Activated CD4-positive, alpha-beta T cell treated with anti-CD3 and anti-CD28 coated beads for 36 hours (primary cell): ENCODE measurements at regions not wholly inside any gene's neighbourhood (a gene's known extent, or its start where the extent isn't known, plus 50 kb on each side); places are given as distances from the start of the nearest gene placed in this dataset.
"Not testable (repeated sequence)": the region's sequence is repeated elsewhere in the genome, so short reads cannot be mapped to it uniquely, and the experiment has no call there.

Experiments used
- ATAC-seq: fragments of 200-7000 bp; cut with Tn5 transposase; one replicate; pipeline ENCODE4 v1.10.0; 2021; ENCODE audit warnings: mild to moderate bottlenecking, moderate library complexity
- CTCF ChIA-PET: fragments of 350-600 bp; sonication (Branson Sonifier 250); formaldehyde crosslinking; loops from one replicate; lab custom pipeline; 2021; ENCODE audit warnings: antibody characterized with exemption; lab: Charles Lee
- POLR2A ChIA-PET: fragments of 350-600 bp; sonication (Branson Sonifier 250); formaldehyde crosslinking; loops from one replicate; lab custom pipeline; 2021; ENCODE audit warnings: antibody characterized with exemption, inconsistent platforms; lab: Charles Lee
- DNase-seq: peaks from one replicate; pipeline ENCODE4 v3.0.0-alpha.2; 2020
- H3K27ac Mint-ChIP-seq: one replicate; pipeline ENCODE4 v1.8.0; 2021; ENCODE audit warnings: mixed read lengths
- H3K27me3 Mint-ChIP-seq: one replicate; pipeline ENCODE4 v1.8.0; 2021; ENCODE audit warnings: mixed read lengths
- H3K36me3 Mint-ChIP-seq: one replicate; pipeline ENCODE4 v1.8.0; 2021; ENCODE audit warnings: low read depth, mixed read lengths
- H3K4me1 Mint-ChIP-seq: one replicate; pipeline ENCODE4 v1.8.0; 2021; ENCODE audit warnings: mixed read lengths
- H3K4me3 Mint-ChIP-seq: one replicate; pipeline ENCODE4 v1.8.0; 2021; ENCODE audit warnings: mild to moderate bottlenecking, moderate library complexity, mixed read lengths
- H3K9me3 Mint-ChIP-seq: one replicate; pipeline ENCODE4 v1.8.0; 2021; ENCODE audit warnings: low read depth, mixed read lengths
- intact Hi-C, 2 experiments: fragments of 100-400 bp; cut with DNase I in 1 of 2; cut with micrococcal nuclease in 1 of 2; formaldehyde crosslinking; loops; one replicate each; pipeline versions ENCODE4 v1.14.2 to v1.15.1; 2022 to 2024; cut with DNase I, micrococcal nuclease

GRCh38 chr11:23861615-23862014, 635.2 kb upstream of the LUZP2 start:
- ChIA-PET POLR2A (no interaction called here), CTCF (no interaction called here)
- Mint-ChIP-seq H3K27me3 (no peaks in the 10 kb centered on the region), H3K27ac (no peak overlapping the region), H3K4me1 (no peaks in the 10 kb centered on the region), H3K4me3 (no peak overlapping the region), H3K36me3 (no peaks in the 10 kb centered on the region), H3K9me3 (peaks cover 8% of the 10 kb centered on the region)
- DNase-seq (no peak), ATAC-seq (no peak)
- intact Hi-C loops: no loop called here

GRCh38 chr11:23865341-23865975, 631.4 kb upstream of the LUZP2 start:
- ChIA-PET CTCF (no interaction called here), POLR2A (no interaction called here)
- intact Hi-C loops: no loop called here
- no peak for ATAC-seq
- no peaks in the 10 kb centered on the region for H3K27me3 Mint-ChIP-seq
- no peak overlapping the region for H3K4me3 Mint-ChIP-seq
- DNase-seq: no peak
- peaks cover 16% of the 10 kb centered on the region for H3K9me3 Mint-ChIP-seq
- H3K27ac Mint-ChIP-seq: no peak overlapping the region
- no peaks in the 10 kb centered on the region for H3K36me3 Mint-ChIP-seq
- no peaks in the 10 kb centered on the region for H3K4me1 Mint-ChIP-seq

GRCh38 chr11:23866641-23867040, 630.2 kb upstream of the LUZP2 start:
- H3K4me3 Mint-ChIP-seq: no peak overlapping the region
- ChIA-PET CTCF (no interaction called here), POLR2A (no interaction called here)
- H3K9me3 Mint-ChIP-seq: peaks cover 18% of the 10 kb centered on the region
- H3K27ac Mint-ChIP-seq: no peak overlapping the region
- no peaks in the 10 kb centered on the region for H3K4me1 Mint-ChIP-seq
- DNase-seq (no peak), ATAC-seq (no peak)
- intact Hi-C loops: no loop called here
- no peaks in the 10 kb centered on the region for H3K36me3 Mint-ChIP-seq
- no peaks in the 10 kb centered on the region for H3K27me3 Mint-ChIP-seq

- CTCF ChIA-PET: no interaction called here
- no peaks in the 10 kb centered on the region for H3K27me3 Mint-ChIP-seq
- peaks cover 13% of the 10 kb centered on the region for H3K9me3 Mint-ChIP-seq
- intact Hi-C loops: no loop called here
- DNase-seq (no peak), ATAC-seq (no peak)
- no peaks in the 10 kb centered on the region for H3K4me1 Mint-ChIP-seq
- H3K4me3 Mint-ChIP-seq: no peak overlapping the region
- POLR2A ChIA-PET: no interaction called here
- H3K27ac Mint-ChIP-seq: no peak overlapping the region
- no peaks in the 10 kb centered on the region for H3K36me3 Mint-ChIP-seq
Observed at GRCh38 chr11:23869671-23870070, 627.2 kb upstream of the LUZP2 start.

- POLR2A ChIA-PET: no interaction called here
Observed at GRCh38 chr11:23873406-23873805, 623.4 kb upstream of the LUZP2 start.

GRCh38 chr11:23875176-23875850, 621.5 kb upstream of the LUZP2 start:
- Mint-ChIP-seq H3K9me3 (peaks cover 4% of the 10 kb centered on the region), H3K27me3 (no peaks in the 10 kb centered on the region), H3K4me3 (no peak overlapping the region), H3K4me1 (no peaks in the 10 kb centered on the region), H3K27ac (no peak overlapping the region), H3K36me3 (no peaks in the 10 kb centered on the region)
- CTCF ChIA-PET: no interaction called here
- no peak for ATAC-seq
- POLR2A ChIA-PET: no interaction called here
- intact Hi-C loops: no loop called here
- DNase-seq: no peak

More at GRCh38 chr11:23873406-23873805, 623.4 kb upstream of the LUZP2 start:
- Mint-ChIP-seq H3K27me3 (no peaks in the 10 kb centered on the region), H3K27ac (no peak overlapping the region), H3K4me3 (no peak overlapping the region), H3K9me3 (peaks cover 8% of the 10 kb centered on the region), H3K4me1 (no peaks in the 10 kb centered on the region), H3K36me3 (no peaks in the 10 kb centered on the region)
- intact Hi-C loops: no loop called here
- ATAC-seq (no peak), DNase-seq (no peak)
- CTCF ChIA-PET: no interaction called here

GRCh38 chr11:23883426-23884048, 613.3 kb upstream of the LUZP2 start:
- POLR2A ChIA-PET, CTCF ChIA-PET, H3K27ac Mint-ChIP-seq, intact Hi-C loops, DNase-seq, H3K4me1 Mint-ChIP-seq, H3K36me3 Mint-ChIP-seq, ATAC-seq, H3K9me3 Mint-ChIP-seq, H3K4me3 Mint-ChIP-seq, H3K27me3 Mint-ChIP-seq: not testable (repeated sequence)

- CTCF ChIA-PET: no interaction called here
- no peak overlapping the region for H3K4me3 Mint-ChIP-seq
Observed at GRCh38 chr11:23884341-23884740, 612.5 kb upstream of the LUZP2 start.

GRCh38 chr11:23885801-23886200, 611.1 kb upstream of the LUZP2 start:
- intact Hi-C loops: no loop called here

More at GRCh38 chr11:23884341-23884740, 612.5 kb upstream of the LUZP2 start:
- no peaks in the 10 kb centered on the region for H3K4me1 Mint-ChIP-seq
- intact Hi-C loops: no loop called here
- ATAC-seq (no peak), DNase-seq (no peak)
- peaks cover 5% of the 10 kb centered on the region for H3K9me3 Mint-ChIP-seq
- H3K27me3 Mint-ChIP-seq: no peaks in the 10 kb centered on the region
- H3K36me3 Mint-ChIP-seq: no peaks in the 10 kb centered on the region
- POLR2A ChIA-PET: no interaction called here
- H3K27ac Mint-ChIP-seq: no peak overlapping the region

GRCh38 chr11:23887122-23887521, 609.7 kb upstream of the LUZP2 start:
- intact Hi-C loops, H3K36me3 Mint-ChIP-seq, POLR2A ChIA-PET, H3K4me3 Mint-ChIP-seq, H3K27ac Mint-ChIP-seq, ATAC-seq, H3K4me1 Mint-ChIP-seq, DNase-seq, CTCF ChIA-PET, H3K27me3 Mint-ChIP-seq, H3K9me3 Mint-ChIP-seq: not testable (repeated sequence)

More at GRCh38 chr11:23885801-23886200, 611.1 kb upstream of the LUZP2 start:
- no peaks in the 10 kb centered on the region for H3K4me1 Mint-ChIP-seq
- no peak overlapping the region for H3K27ac Mint-ChIP-seq
- H3K36me3 Mint-ChIP-seq: no peaks in the 10 kb centered on the region
- H3K9me3 Mint-ChIP-seq: peaks cover 4% of the 10 kb centered on the region
- no peaks in the 10 kb centered on the region for H3K27me3 Mint-ChIP-seq
- DNase-seq (no peak), ATAC-seq (no peak)
- ChIA-PET POLR2A (no interaction called here), CTCF (no interaction called here)
- no peak overlapping the region for H3K4me3 Mint-ChIP-seq

- Mint-ChIP-seq H3K4me1 (no peaks in the 10 kb centered on the region), H3K4me3 (no peak overlapping the region), H3K27me3 (no peaks in the 10 kb centered on the region), H3K27ac (no peak overlapping the region), H3K36me3 (no peaks in the 10 kb centered on the region), H3K9me3 (peaks cover 5% of the 10 kb centered on the region)
- DNase-seq (no peak), ATAC-seq (no peak)
- ChIA-PET CTCF (no interaction called here), POLR2A (no interaction called here)
- intact Hi-C loops: no loop called here
Observed at GRCh38 chr11:23893126-23893525, 603.7 kb upstream of the LUZP2 start.
